ENCODE measurements at regions not wholly inside any gene's neighbourhood (a gene's known extent, or its start where the extent isn't known, plus 50 kb on each side); places are given as distances from the start of the nearest gene placed in this dataset.
"Not testable (repeated sequence)": the region's sequence is repeated elsewhere in the genome, so short reads cannot be mapped to it uniquely, and the experiment has no call there.

- TF ChIP-seq CTCF (IDR thresholded peaks at IDR 0.05; ENCODE audit: insufficient read depth, low read depth, low read length, missing control alignments), result no peak
- DNase-seq (ENCODE audit: low read depth), result no peak
- no peak overlapping the region for H3K4me3 ChIP-seq (ENCODE audit: low read depth, low read length)
Observed at GRCh38 chr21:16455978-16456377, 726.2 kb downstream of the USP25 start.

GRCh38 chr21:16457498-16457897, 727.7 kb downstream of the USP25 start:
- H3K4me3 ChIP-seq (ENCODE audit: low read depth, low read length), result no peak overlapping the region
- no peak for DNase-seq (ENCODE audit: low read depth)
- no peak for TF ChIP-seq CTCF (IDR thresholded peaks at IDR 0.05; ENCODE audit: insufficient read depth, low read depth, low read length, missing control alignments)

GRCh38 chr21:16460936-16461335, 731.2 kb downstream of the USP25 start:
- H3K4me3 ChIP-seq (ENCODE audit: low read depth, low read length), result no peak overlapping the region
- no peak for TF ChIP-seq CTCF (IDR thresholded peaks at IDR 0.05; ENCODE audit: insufficient read depth, low read depth, low read length, missing control alignments)
- DNase-seq (ENCODE audit: low read depth), result no peak

GRCh38 chr21:16464211-16464889, 734.6 kb downstream of the USP25 start:
- H3K4me3 ChIP-seq (ENCODE audit: low read depth, low read length); DNase-seq (ENCODE audit: low read depth): not testable (repeated sequence)

GRCh38 chr21:16468184-16468583, 738.4 kb downstream of the USP25 start:
- no peak for DNase-seq (ENCODE audit: low read depth)
- TF ChIP-seq CTCF (IDR thresholded peaks at IDR 0.05; ENCODE audit: insufficient read depth, low read depth, low read length, missing control alignments), result no peak
- no peak overlapping the region for H3K4me3 ChIP-seq (ENCODE audit: low read depth, low read length)

GRCh38 chr21:16473988-16474387, 744.2 kb downstream of the USP25 start:
- DNase-seq (ENCODE audit: low read depth), result no peak
- no peak overlapping the region for H3K4me3 ChIP-seq (ENCODE audit: low read depth, low read length)
- no peak for TF ChIP-seq CTCF (IDR thresholded peaks at IDR 0.05; ENCODE audit: insufficient read depth, low read depth, low read length, missing control alignments)

- TF ChIP-seq CTCF (IDR thresholded peaks at IDR 0.05; ENCODE audit: insufficient read depth, low read depth, low read length, missing control alignments), result no peak
- no peak for DNase-seq (ENCODE audit: low read depth)
- no peak overlapping the region for H3K4me3 ChIP-seq (ENCODE audit: low read depth, low read length)
Observed at GRCh38 chr21:16476056-16476825, 746.5 kb downstream of the USP25 start.
